GM18951 (cell line): ENCODE measurements at regions not wholly inside any gene's neighbourhood (a gene's known extent, or its start where the extent isn't known, plus 50 kb on each side); places are given as distances from the start of the nearest gene placed in this dataset.
"Not testable (repeated sequence)": the region's sequence is repeated elsewhere in the genome, so short reads cannot be mapped to it uniquely, and the experiment has no call there.

ENCODE experiments used
- POLR2A ChIP-seq: IDR thresholded peaks from 4 replicates; pipeline ENCODE4 v1.6.1; 2011; ENCODE audit warnings: mild to moderate bottlenecking; ENCODE audit not compliant: insufficient read length, insufficient read depth; ENCODE audit errors: extremely low read depth
- in situ Hi-C: fragments of 300-500 bp; cut with MboI; formaldehyde crosslinking; loops from one replicate; pipeline ENCODE4 v1.12.0; 2022; ENCODE audit warnings: low sequenced_read_pairs, mixed read lengths, inconsistent platforms; ENCODE audit not compliant: unreplicated experiment

GRCh38 chr9:1918108-1918507 lies 97.0 kb upstream of the SMARCA2 start:
- in situ Hi-C loops = no loop called here
- no peak for TF ChIP-seq POLR2A

GRCh38 chr9:1918622-1919021 lies 96.5 kb upstream of the SMARCA2 start:
- no peak for TF ChIP-seq POLR2A
- in situ Hi-C loops = no loop called here

- in situ Hi-C loops = no loop called here
- no peak for TF ChIP-seq POLR2A
Measured at GRCh38 chr9:1919229-1919628, 95.9 kb upstream of the SMARCA2 start.

- in situ Hi-C loops = no loop called here
- TF ChIP-seq POLR2A = no peak
Measured at GRCh38 chr9:1920386-1920785, 94.8 kb upstream of the SMARCA2 start.

GRCh38 chr9:1922026-1922425 lies 93.1 kb upstream of the SMARCA2 start:
- in situ Hi-C loops = no loop called here

GRCh38 chr9:1927546-1927945 lies 87.6 kb upstream of the SMARCA2 start:
- in situ Hi-C loops = no loop called here
- no peak for TF ChIP-seq POLR2A

More at GRCh38 chr9:1922026-1922425, 93.1 kb upstream of the SMARCA2 start:
- no peak for TF ChIP-seq POLR2A

GRCh38 chr9:1929134-1929533 lies 86.0 kb upstream of the SMARCA2 start:
- TF ChIP-seq POLR2A = no peak
- in situ Hi-C loops = no loop called here

GRCh38 chr9:1929722-1930244 lies 85.4 kb upstream of the SMARCA2 start:
- TF ChIP-seq POLR2A = no peak
- in situ Hi-C loops = no loop called here

- in situ Hi-C loops = not testable (repeated sequence)
Measured at GRCh38 chr9:1930245-1930736, 84.9 kb upstream of the SMARCA2 start.

GRCh38 chr9:1938135-1938534 lies 77.0 kb upstream of the SMARCA2 start:
- in situ Hi-C loops = no loop called here
- TF ChIP-seq POLR2A = no peak

- in situ Hi-C loops = no loop called here
- TF ChIP-seq POLR2A = no peak
Measured at GRCh38 chr9:1938675-1939170, 76.4 kb upstream of the SMARCA2 start.

- no peak for TF ChIP-seq POLR2A
- in situ Hi-C loops = no loop called here
Measured at GRCh38 chr9:1939466-1939865, 75.7 kb upstream of the SMARCA2 start.

- in situ Hi-C loops = loop anchor here (10.0 kb wide), 1 partner anchor 205 kb away; no protein-coding TSS in a partner anchor
- TF ChIP-seq POLR2A = no peak
Measured at GRCh38 chr9:1939926-1940368, 75.2 kb upstream of the SMARCA2 start.

- in situ Hi-C loops = loop anchor here (10.0 kb wide), 1 partner anchor 207 kb away; no protein-coding TSS in a partner anchor
- TF ChIP-seq POLR2A = no peak
Measured at GRCh38 chr9:1941989-1942388, 73.2 kb upstream of the SMARCA2 start.

- in situ Hi-C loops = loop anchor here (10.0 kb wide), 1 partner anchor 212 kb away; no protein-coding TSS in a partner anchor
- no peak for TF ChIP-seq POLR2A
Measured at GRCh38 chr9:1946526-1947283, 68.4 kb upstream of the SMARCA2 start.
